ENCODE measurements at regions not wholly inside any gene's neighbourhood (a gene's known extent, or its start where the extent isn't known, plus 50 kb on each side); places are given as distances from the start of the nearest gene placed in this dataset.

DNA sequence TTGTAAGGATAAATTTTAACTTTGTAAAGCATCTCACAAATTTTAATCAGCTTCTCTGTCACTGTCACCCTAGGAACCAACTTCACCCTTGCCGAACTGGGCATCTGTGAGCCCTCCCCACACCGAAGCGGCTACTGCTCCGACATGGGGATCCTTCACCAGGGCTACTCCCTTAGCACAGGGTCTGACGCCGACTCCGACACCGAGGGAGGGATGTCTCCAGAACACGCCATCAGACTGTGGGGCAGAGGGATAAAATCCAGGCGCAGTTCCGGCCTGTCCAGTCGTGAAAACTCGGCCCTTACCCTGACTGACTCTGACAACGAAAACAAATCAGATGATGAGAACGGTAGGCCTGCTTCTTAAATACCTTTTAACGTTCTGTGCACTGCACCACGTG lies 916.3 kb upstream of the WWC1 start (continued):
- TF ChIP-seq, protein P1, sequence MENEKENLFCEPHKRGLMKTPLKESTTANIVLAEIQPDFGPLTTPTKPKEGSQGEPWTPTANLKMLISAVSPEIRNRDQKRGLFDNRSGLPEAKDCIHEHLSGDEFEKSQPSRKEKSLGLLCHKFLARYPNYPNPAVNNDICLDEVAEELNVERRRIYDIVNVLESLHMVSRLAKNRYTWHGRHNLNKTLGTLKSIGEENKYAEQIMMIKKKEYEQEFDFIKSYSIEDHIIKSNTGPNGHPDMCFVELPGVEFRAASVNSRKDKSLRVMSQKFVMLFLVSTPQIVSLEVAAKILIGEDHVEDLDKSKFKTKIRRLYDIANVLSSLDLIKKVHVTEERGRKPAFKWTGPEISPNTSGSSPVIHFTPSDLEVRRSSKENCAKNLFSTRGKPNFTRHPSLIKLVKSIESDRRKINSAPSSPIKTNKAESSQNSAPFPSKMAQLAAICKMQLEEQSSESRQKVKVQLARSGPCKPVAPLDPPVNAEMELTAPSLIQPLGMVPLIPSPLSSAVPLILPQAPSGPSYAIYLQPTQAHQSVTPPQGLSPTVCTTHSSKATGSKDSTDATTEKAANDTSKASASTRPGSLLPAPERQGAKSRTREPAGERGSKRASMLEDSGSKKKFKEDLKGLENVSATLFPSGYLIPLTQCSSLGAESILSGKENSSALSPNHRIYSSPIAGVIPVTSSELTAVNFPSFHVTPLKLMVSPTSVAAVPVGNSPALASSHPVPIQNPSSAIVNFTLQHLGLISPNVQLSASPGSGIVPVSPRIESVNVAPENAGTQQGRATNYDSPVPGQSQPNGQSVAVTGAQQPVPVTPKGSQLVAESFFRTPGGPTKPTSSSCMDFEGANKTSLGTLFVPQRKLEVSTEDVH (IDR thresholded peaks at IDR 0.05; ENCODE audit: low read depth, partially characterized antibody): no peak
- no peak for TF ChIP-seq MTA2 (IDR thresholded peaks at IDR 0.05; ENCODE audit: low read depth)

DNA sequence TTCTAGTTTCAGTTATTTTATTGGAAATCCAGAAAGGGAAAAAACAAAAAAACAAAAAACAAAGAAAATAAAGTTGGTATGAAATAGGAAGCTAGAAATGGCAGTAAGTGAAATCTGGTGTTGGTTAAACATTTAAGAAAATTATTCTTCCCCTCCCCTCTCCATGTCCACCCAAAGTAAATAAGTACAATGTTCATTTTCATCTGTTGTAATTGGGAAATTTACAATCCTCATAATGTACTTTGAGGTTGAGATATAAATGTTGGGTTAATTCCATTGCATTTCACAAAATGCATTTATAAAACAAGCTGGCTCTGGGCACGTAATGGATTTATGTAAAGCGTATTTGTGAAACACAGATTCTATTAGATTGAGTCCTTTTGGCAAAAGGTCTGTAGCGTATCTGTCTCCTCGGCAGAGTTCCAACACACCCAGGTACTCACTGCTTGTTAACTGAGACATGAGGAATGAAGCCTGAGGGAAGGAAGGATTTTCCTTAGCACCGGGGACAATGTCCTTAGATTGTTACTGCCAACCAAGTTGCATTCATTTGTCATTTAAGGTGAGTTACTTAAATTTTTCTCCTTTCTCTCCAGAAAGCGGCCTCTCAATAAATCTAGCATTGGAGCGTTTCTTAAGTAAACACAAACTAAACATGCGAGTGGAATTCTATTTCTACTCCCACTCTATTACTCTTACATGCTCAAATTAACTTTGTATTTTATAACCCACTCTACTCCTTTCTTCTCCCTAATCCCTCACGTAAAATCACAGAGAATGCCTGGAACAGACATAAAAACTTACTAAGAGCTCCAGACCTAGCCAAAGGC lies 912.3 kb upstream of the WWC1 start:
- ATAC-seq (no peak), DNase-seq (ENCODE audit: low read depth, low spot score) (no peak), FAIRE-seq (no peak)
- no peaks in the 10 kb centered on the region for H3K36me3 ChIP-seq (ENCODE audit: control insufficient read depth in 2 of 2, insufficient read depth in 2 of 2, low read length in 1 of 2)
- in situ Hi-C loops (cut with MboI) (no loop called here), intact Hi-C loops (cut with micrococcal nuclease; ENCODE audit: unreplicated experiment) (no loop called here)
- SMC1A ChIA-PET (ENCODE audit: uncharacterized antibody, unreplicated experiment): interaction anchor here (0.5 kb wide), 1 partner anchor 322 kb away, joined by 3 read pairs; no protein-coding TSS in a partner anchor
- TF ChIP-seq TCF3 (IDR thresholded peaks at IDR 0.05; ENCODE audit: borderline replicate concordance, insufficient read depth, low read depth, low read length) (no peak), GABPA (IDR thresholded peaks at IDR 0.05; ENCODE audit: low read depth) (no peak), IRF4 (IDR thresholded peaks at IDR 0.05; ENCODE audit: low read depth, low read length) (no peak), POLR2AphosphoS2 (IDR thresholded peaks at IDR 0.05; ENCODE audit: low read depth, low read length) (no peak), SPI1 (IDR thresholded peaks at IDR 0.05; ENCODE audit: borderline replicate concordance, insufficient read depth, low read depth, low read length) (no peak), GATAD2B (conservative IDR thresholded peaks at IDR 0.05; ENCODE audit: low read depth) (no peak), CHD2 (IDR thresholded peaks at IDR 0.05; ENCODE audit: borderline replicate concordance, low read depth, low read length) (no peak), EGR1 (IDR thresholded peaks at IDR 0.05; ENCODE audit: borderline replicate concordance in 1 of 2, low read depth in 2 of 2, low read length in 2 of 2) (no peak), TAF1 (IDR thresholded peaks at IDR 0.05; ENCODE audit: borderline replicate concordance, low read depth, low read length) (no peak), ZZZ3 (IDR thresholded peaks at IDR 0.05; ENCODE audit: control insufficient read depth, insufficient read length, low read depth) (no peak), RBBP5 (conservative IDR thresholded peaks at IDR 0.05) (no peak), ZNF274 (IDR thresholded peaks at IDR 0.05; ENCODE audit: insufficient read depth, insufficient read length) (no peak), SMARCA5 (IDR thresholded peaks at IDR 0.05) (no peak), ESRRA (IDR thresholded peaks at IDR 0.05; ENCODE audit: low read length) (no peak), MTA2 (IDR thresholded peaks at IDR 0.05; ENCODE audit: low read depth) (no peak)
- no peaks in the 10 kb centered on the region for H3K9me3 ChIP-seq (replicated peaks; ENCODE audit: control insufficient read depth, insufficient read depth, low read length)
- no peak overlapping the region for H3K9ac ChIP-seq (ENCODE audit: control insufficient read depth, insufficient read depth, low read length)
- no peak overlapping the region for H2AFZ ChIP-seq (ENCODE audit: control insufficient read depth, low read depth, low read length)
- H4K20me1 ChIP-seq (ENCODE audit: control insufficient read depth, insufficient read depth): no peaks in the 10 kb centered on the region
- no peaks in the 10 kb centered on the region for H3K27me3 ChIP-seq (replicated peaks in 1 of 2; ENCODE audit: control insufficient read depth in 2 of 2, insufficient read depth in 2 of 2, low read length in 1 of 2)
- no peaks in the 10 kb centered on the region for H3K79me2 ChIP-seq (ENCODE audit: control insufficient read depth, insufficient read depth, low read length)
- POLR2A ChIA-PET: no interaction called here
- no peak overlapping the region for H3K4me2 ChIP-seq (ENCODE audit: control insufficient read depth, insufficient read depth)
- 23% methylated on average over 9 of the region's 9 CpGs for WGBS (ENCODE audit: insufficient coverage, insufficient replicate concordance, low lambda C conversion rate, missing lambda C conversion rate)
- no TSS peak for BruUV-seq (replicated peaks)
- no peaks in the 10 kb centered on the region for H3K4me1 ChIP-seq (ENCODE audit: control insufficient read depth, insufficient read depth, low read length)
- no peak overlapping the region for H3K4me3 ChIP-seq
- RAD21 ChIA-PET (ENCODE audit: unreplicated experiment): no interaction called here
- CTCF ChIA-PET: interaction anchor here (0.7 kb wide), 1 partner anchor 278 kb away, joined by 3 read pairs; no protein-coding TSS in a partner anchor
- H3K27ac ChIP-seq (ENCODE audit: control insufficient read depth, insufficient read depth): no peak overlapping the region

All from GM12878 (cell line).